GM12878 (cell line): ENCODE measurements at regions not wholly inside any gene's neighbourhood (a gene's known extent, or its start where the extent isn't known, plus 50 kb on each side); places are given as distances from the start of the nearest gene placed in this dataset.

Experiments
- ATAC-seq: fragments of 200-7000 bp; cut with Tn5 transposase; 3 replicates; pipeline ENCODE4 v1.9.1; 2020; ENCODE audit warnings: mild to moderate bottlenecking, moderate library complexity
- BruUV-seq: library from RNA; stranded (reverse); fragments of 400-500 nt; replicated peaks from 2 replicates; lab custom pipeline; 2021; lab: Mats Ljungman, UMichigan
- CTCF ChIA-PET: fragments of 300-600 bp; sonication (Branson Sonifier 250); formaldehyde crosslinking; extraction: SDS; loops from one replicate; lab custom pipeline; 2021; ENCODE audit warnings: inconsistent platforms; lab: Yijun Ruan, JAX
- POLR2A ChIA-PET: fragments of 350-600 bp; formaldehyde crosslinking; extraction: SDS; loops from one replicate; lab custom pipeline; 2021; ENCODE audit warnings: inconsistent platforms; lab: Charles Lee
- RAD21 ChIA-PET: fragments of 300-600 bp; sonication (Branson Sonifier 250); formaldehyde crosslinking; loops from one replicate; lab custom pipeline; 2023; ENCODE audit warnings: antibody characterized with exemption; ENCODE audit not compliant: unreplicated experiment; lab: Charles Lee
- SMC1A ChIA-PET: fragments of 300-600 bp; sonication (Branson Sonifier 250); formaldehyde crosslinking; loops from one replicate; lab custom pipeline; 2023; ENCODE audit not compliant: unreplicated experiment, uncharacterized antibody; lab: Charles Lee
- DNase-seq: peaks from one replicate; pipeline ENCODE4 v3.0.0-alpha.2; 2011; ENCODE audit warnings: low read depth, low spot score
- FAIRE-seq: peaks from 3 replicates; lab custom pipeline; 2011; peaks lifted over from hg19 to GRCh38; lab: Jason Lieb, UNC
- H2AFZ ChIP-seq: 2 replicates; pipeline ENCODE4 v1.6.0; 2011; ENCODE audit warnings: low read depth, low read length, control low read depth; ENCODE audit not compliant: control insufficient read depth
- H3K27ac ChIP-seq: 2 replicates; pipeline ENCODE4 v1.5.1; 2011; ENCODE audit warnings: control low read depth; ENCODE audit not compliant: control insufficient read depth, insufficient read depth
- H3K27me3 ChIP-seq, 2 experiments: replicated peaks in 1 of 2; 2 replicates each; pipeline versions ENCODE4 v1.6.0 to v1.6.1; 2011; ENCODE audit warnings: low read length in 1 of 2; ENCODE audit not compliant: control insufficient read depth in 2 of 2, insufficient read depth in 2 of 2
- H3K36me3 ChIP-seq, 2 experiments: 2 replicates each; pipeline ENCODE4 v1.5.1; 2011; ENCODE audit warnings: low read length in 1 of 2; ENCODE audit not compliant: control insufficient read depth in 2 of 2, insufficient read depth in 2 of 2
- H3K4me1 ChIP-seq: 2 replicates; pipeline ENCODE4 v1.6.1; 2011; ENCODE audit warnings: mild to moderate bottlenecking, low read length, moderate library complexity, mixed read lengths; ENCODE audit not compliant: control insufficient read depth, insufficient read depth
- H3K4me2 ChIP-seq: 2 replicates; pipeline ENCODE4 v1.6.0; 2011; ENCODE audit warnings: control low read depth; ENCODE audit not compliant: control insufficient read depth, insufficient read depth
- H3K4me3 ChIP-seq: fragments of 200-600 bp; sonication (generic); 2 replicates; pipeline ENCODE4 v1.5.1; 2016
- H3K79me2 ChIP-seq: 2 replicates; pipeline ENCODE4 v1.6.0; 2011; ENCODE audit warnings: low read length; ENCODE audit not compliant: control insufficient read depth, insufficient read depth
- H3K9ac ChIP-seq: 2 replicates; pipeline ENCODE4 v1.8.0; 2011; ENCODE audit warnings: low read length, control low read depth, mixed read lengths; ENCODE audit not compliant: control insufficient read depth, insufficient read depth
- H3K9me3 ChIP-seq: replicated peaks from 3 replicates; pipeline ENCODE4 v1.5.1; 2011; ENCODE audit warnings: mild to moderate bottlenecking, low read length; ENCODE audit not compliant: control insufficient read depth, insufficient read depth
- H4K20me1 ChIP-seq: 2 replicates; pipeline ENCODE4 v1.6.0; 2011; ENCODE audit not compliant: control insufficient read depth, insufficient read depth
- BCLAF1 ChIP-seq: fragments of 450-650 bp; IDR thresholded peaks from 2 replicates; pipeline ENCODE4 v1.6.1; 2017; ENCODE audit warnings: antibody characterized with exemption, mild to moderate bottlenecking, moderate library complexity
- CREB1 ChIP-seq: IDR thresholded peaks from 2 replicates; pipeline ENCODE4 v1.6.1; 2012; ENCODE audit warnings: low read depth, mild to moderate bottlenecking, inconsistent platforms
- IKZF2 ChIP-seq, 2 experiments: fragments of 450-650 bp; IDR thresholded peaks; 2 replicates each; pipeline ENCODE4 v1.6.1; 2017; ENCODE audit warnings: mild to moderate bottlenecking in 2 of 2, moderate library complexity in 2 of 2
- JUNB ChIP-seq: IDR thresholded peaks from 2 replicates; pipeline ENCODE4 v1.6.1; 2016; ENCODE audit warnings: antibody characterized with exemption, mild to moderate bottlenecking
- MXI1 ChIP-seq: fragments of 150-350 bp; IDR thresholded peaks from 2 replicates; pipeline ENCODE4 v1.6.1; 2011; ENCODE audit warnings: low read depth, mild to moderate bottlenecking, inconsistent platforms, low read length, improper control_type of control experiment
- RAD21 ChIP-seq: IDR thresholded peaks from 2 replicates; pipeline ENCODE4 v1.6.1; 2011; ENCODE audit warnings: mild to moderate bottlenecking, low read depth, low read length, moderate library complexity; ENCODE audit not compliant: insufficient read depth
- SPI1 ChIP-seq: IDR thresholded peaks from 2 replicates; pipeline ENCODE4 v1.6.1; 2011; ENCODE audit warnings: low read depth, mild to moderate bottlenecking, low read length, moderate library complexity, borderline replicate concordance; ENCODE audit not compliant: insufficient read depth
- ZBED1 ChIP-seq: IDR thresholded peaks from 2 replicates; pipeline ENCODE4 v1.6.1; 2016; ENCODE audit warnings: borderline replicate concordance
- ZBTB33 ChIP-seq: fragments of 450-650 bp; IDR thresholded peaks from 2 replicates; pipeline ENCODE4 v1.6.1; 2017; ENCODE audit warnings: mild to moderate bottlenecking
- ZNF207 ChIP-seq: fragments of 450-650 bp; IDR thresholded peaks from 2 replicates; pipeline ENCODE4 v1.6.1; 2014; ENCODE audit warnings: antibody characterized with exemption, mild to moderate bottlenecking, borderline replicate concordance
- WGBS: methylation state at CpG from one replicate; pipeline ENCODE4 v1.1.6; 2016; ENCODE audit warnings: low lambda C conversion rate; ENCODE audit not compliant: insufficient replicate concordance, insufficient coverage; ENCODE audit errors: missing lambda C conversion rate; 5-methylcytosine and 5-hydroxymethylcytosine counted together
- in situ Hi-C: fragments of 300-500 bp; cut with MboI; formaldehyde crosslinking; loops from 9 replicates; pipeline ENCODE4 v1.14.3; 2018; ENCODE audit warnings: mixed read lengths
- intact Hi-C: fragments of 100-400 bp; cut with micrococcal nuclease; formaldehyde crosslinking; loops from one replicate; pipeline ENCODE4 v1.14.2; 2022; ENCODE audit not compliant: unreplicated experiment

- no peak overlapping the region for H2AFZ ChIP-seq
- no TSS peak for BruUV-seq
- H3K9me3 ChIP-seq = no peaks in the 10 kb centered on the region
- H3K79me2 ChIP-seq = no peaks in the 10 kb centered on the region
- H3K27ac ChIP-seq = no peak overlapping the region
- no peaks in the 10 kb centered on the region for H3K27me3 ChIP-seq
- no peak for TF ChIP-seq SPI1
- no peak for TF ChIP-seq MXI1
- TF ChIP-seq ZBED1 = no peak
- no peak for TF ChIP-seq BCLAF1
- TF ChIP-seq RAD21 = no peak
- TF ChIP-seq ZBTB33 = no peak
- TF ChIP-seq IKZF2 (IDR thresholded peaks at IDR 0.05) = no peak
- TF ChIP-seq CREB1 = no peak
- TF ChIP-seq ZNF207 = no peak
- no peak for TF ChIP-seq JUNB
- no peak for FAIRE-seq
- no peaks in the 10 kb centered on the region for H3K36me3 ChIP-seq
- H3K9ac ChIP-seq = no peak overlapping the region
- H4K20me1 ChIP-seq = no peaks in the 10 kb centered on the region
- ATAC-seq = no peak
- H3K4me1 ChIP-seq = no peaks in the 10 kb centered on the region
- in situ Hi-C loops (no loop called here), intact Hi-C loops (no loop called here)
- DNase-seq = no peak
- ChIA-PET POLR2A (no interaction called here), CTCF (interaction anchor here (1.2 kb wide), 1 partner anchor 17 kb away, joined by 3 read pairs; no protein-coding TSS in a partner anchor), RAD21 (no interaction called here), SMC1A (no interaction called here)
- H3K4me2 ChIP-seq = no peak overlapping the region
- 32% methylated on average over 4 of the region's 4 CpGs for WGBS
- H3K4me3 ChIP-seq = no peak overlapping the region
These were observed 273.1 kb downstream of the HAO1 start for GRCh38 chr20:7667194-7667593.
